ENCODE measurements at regions not wholly inside any gene's neighbourhood (a gene's known extent, or its start where the extent isn't known, plus 50 kb on each side); places are given as distances from the start of the nearest gene placed in this dataset.

- DNase-seq (ENCODE audit: low spot score, unreplicated experiment): no peak
- Mint-ChIP-seq H3K4me1 (ENCODE audit: low read depth) (peaks cover 2% of the 10 kb centered on the region), H3K9me3 (ENCODE audit: low read depth) (no peaks in the 10 kb centered on the region), H3K4me3 (ENCODE audit: low read depth) (no peak overlapping the region), H3K27me3 (peaks cover 3% of the 10 kb centered on the region), H3K36me3 (ENCODE audit: insufficient read depth) (no peaks in the 10 kb centered on the region), H3K27ac (no peak overlapping the region)
- TF ChIP-seq CTCF (IDR thresholded peaks at IDR 0.05; ENCODE audit: unreplicated experiment): no peak
These were observed 360.0 kb downstream of the BRINP1 start for GRCh38 chr9:119009249-119009648.

- Mint-ChIP-seq H3K27ac (no peak overlapping the region), H3K9me3 (ENCODE audit: low read depth) (peaks cover 7% of the 10 kb centered on the region), H3K4me1 (ENCODE audit: low read depth) (peaks cover 2% of the 10 kb centered on the region), H3K4me3 (ENCODE audit: low read depth) (no peak overlapping the region), H3K27me3 (peaks cover 5% of the 10 kb centered on the region), H3K36me3 (ENCODE audit: insufficient read depth) (no peaks in the 10 kb centered on the region)
- no peak for DNase-seq (ENCODE audit: low spot score, unreplicated experiment)
- TF ChIP-seq CTCF (IDR thresholded peaks at IDR 0.05; ENCODE audit: unreplicated experiment): no peak
These were observed 349.0 kb downstream of the BRINP1 start for GRCh38 chr9:119020284-119020683.

GRCh38 chr9:119020730-119021333 is 348.4 kb downstream of the BRINP1 start:
- Mint-ChIP-seq H3K4me3 (ENCODE audit: low read depth) (no peak overlapping the region), H3K36me3 (ENCODE audit: insufficient read depth) (no peaks in the 10 kb centered on the region), H3K4me1 (ENCODE audit: low read depth) (peaks cover 2% of the 10 kb centered on the region), H3K27ac (no peak overlapping the region), H3K27me3 (peaks cover 5% of the 10 kb centered on the region), H3K9me3 (ENCODE audit: low read depth) (peaks cover 3% of the 10 kb centered on the region)
- DNase-seq (ENCODE audit: low spot score, unreplicated experiment): no peak
- TF ChIP-seq CTCF (IDR thresholded peaks at IDR 0.05; ENCODE audit: unreplicated experiment): no peak

- H3K9me3 Mint-ChIP-seq (ENCODE audit: low read depth): no peaks in the 10 kb centered on the region
- TF ChIP-seq CTCF (IDR thresholded peaks at IDR 0.05; ENCODE audit: unreplicated experiment): no peak
- H3K27me3 Mint-ChIP-seq: peaks cover 9% of the 10 kb centered on the region
- no peaks in the 10 kb centered on the region for H3K4me1 Mint-ChIP-seq (ENCODE audit: low read depth)
- H3K27ac Mint-ChIP-seq: no peak overlapping the region
- DNase-seq (ENCODE audit: low spot score, unreplicated experiment): no peak
- H3K36me3 Mint-ChIP-seq (ENCODE audit: insufficient read depth): no peaks in the 10 kb centered on the region
- H3K4me3 Mint-ChIP-seq (ENCODE audit: low read depth): no peak overlapping the region
These were observed 343.1 kb downstream of the BRINP1 start for GRCh38 chr9:119026120-119026519.

- H3K4me3 Mint-ChIP-seq (ENCODE audit: low read depth): no peak overlapping the region
- no peak overlapping the region for H3K27ac Mint-ChIP-seq
- no peak for DNase-seq (ENCODE audit: low spot score, unreplicated experiment)
- no peaks in the 10 kb centered on the region for H3K9me3 Mint-ChIP-seq (ENCODE audit: low read depth)
- peaks cover 9% of the 10 kb centered on the region for H3K27me3 Mint-ChIP-seq
- H3K36me3 Mint-ChIP-seq (ENCODE audit: insufficient read depth): no peaks in the 10 kb centered on the region
- H3K4me1 Mint-ChIP-seq (ENCODE audit: low read depth): no peaks in the 10 kb centered on the region
- TF ChIP-seq CTCF (IDR thresholded peaks at IDR 0.05; ENCODE audit: unreplicated experiment): peak; percentile 16
These were observed 341.1 kb downstream of the BRINP1 start for GRCh38 chr9:119027901-119028699.

All from progenitor cell of endocrine pancreas (in vitro differentiated cells).